Globus pallidus (tissue), 1 donor: ENCODE measurements at regions not wholly inside any gene's neighbourhood (a gene's known extent, or its start where the extent isn't known, plus 50 kb on each side); places are given as distances from the start of the nearest gene placed in this dataset.
"Not testable (repeated sequence)": the region's sequence is repeated elsewhere in the genome, so short reads cannot be mapped to it uniquely, and the experiment has no call there.

Experiments
- DNase-seq: peaks from one replicate; pipeline ENCODE4 v3.0.0-alpha.2; 2015; ENCODE audit warnings: low spot score

- not testable (repeated sequence) for DNase-seq
Measured at GRCh38 chr2:111503844-111504570, 380.0 kb downstream of the ANAPC1 start.

GRCh38 chr2:111504571-111504942 lies 379.4 kb downstream of the ANAPC1 start:
- DNase-seq: not testable (repeated sequence)

GRCh38 chr2:111505267-111505666 lies 378.7 kb downstream of the ANAPC1 start:
- DNase-seq: not testable (repeated sequence)

- DNase-seq: not testable (repeated sequence)
Measured at GRCh38 chr2:111506936-111507335, 377.1 kb downstream of the ANAPC1 start.

- DNase-seq: not testable (repeated sequence)
Measured at GRCh38 chr2:111509225-111509869, 374.6 kb downstream of the ANAPC1 start.

GRCh38 chr2:111510384-111510783 lies 373.6 kb downstream of the ANAPC1 start:
- not testable (repeated sequence) for DNase-seq

- not testable (repeated sequence) for DNase-seq
Measured at GRCh38 chr2:111511062-111511461, 372.9 kb downstream of the ANAPC1 start.

GRCh38 chr2:111512378-111512777 lies 371.6 kb downstream of the ANAPC1 start:
- not testable (repeated sequence) for DNase-seq

GRCh38 chr2:111514138-111514537 lies 369.9 kb downstream of the ANAPC1 start:
- DNase-seq: not testable (repeated sequence)

- not testable (repeated sequence) for DNase-seq
Measured at GRCh38 chr2:111517050-111517720, 366.8 kb downstream of the ANAPC1 start.

GRCh38 chr2:111517721-111518053 lies 366.3 kb downstream of the ANAPC1 start:
- DNase-seq: not testable (repeated sequence)

GRCh38 chr2:111519071-111519470 lies 364.9 kb downstream of the ANAPC1 start:
- DNase-seq: no peak

- DNase-seq: no peak
Measured at GRCh38 chr2:111522231-111522768, 361.7 kb downstream of the ANAPC1 start.

GRCh38 chr2:111523009-111523408 lies 361.0 kb downstream of the ANAPC1 start:
- DNase-seq: no peak

GRCh38 chr2:111525026-111525425 lies 359.0 kb downstream of the ANAPC1 start:
- DNase-seq: not testable (repeated sequence)

- not testable (repeated sequence) for DNase-seq
Measured at GRCh38 chr2:111526041-111526639, 357.9 kb downstream of the ANAPC1 start.

GRCh38 chr2:111527707-111528400 lies 356.1 kb downstream of the ANAPC1 start:
- not testable (repeated sequence) for DNase-seq

- not testable (repeated sequence) for DNase-seq
Measured at GRCh38 chr2:111529022-111529421, 355.0 kb downstream of the ANAPC1 start.

- DNase-seq: not testable (repeated sequence)
Measured at GRCh38 chr2:111530239-111530965, 353.6 kb downstream of the ANAPC1 start.

- not testable (repeated sequence) for DNase-seq
Measured at GRCh38 chr2:111532682-111533556, 351.1 kb downstream of the ANAPC1 start.
